Mesothelial cell of epicardium (in vitro differentiated cells): ENCODE measurements at regions not wholly inside any gene's neighbourhood (a gene's known extent, or its start where the extent isn't known, plus 50 kb on each side); places are given as distances from the start of the nearest gene placed in this dataset.

Experiments
- DNase-seq, 2 experiments: peaks; one replicate each; pipeline ENCODE4 v3.0.0; 2021; ENCODE audit warnings: low spot score in 2 of 2; ENCODE audit not compliant: unreplicated experiment in 2 of 2
- H3K27ac Mint-ChIP-seq: 2 replicates; pipeline ENCODE4 v1.8.0; 2021; ENCODE audit warnings: mixed read lengths
- H3K27me3 Mint-ChIP-seq: 2 replicates; pipeline ENCODE4 v1.8.0; 2021; ENCODE audit warnings: low read depth, mixed read lengths
- H3K36me3 Mint-ChIP-seq: 2 replicates; pipeline ENCODE4 v1.8.0; 2021; ENCODE audit warnings: mixed read lengths
- H3K4me1 Mint-ChIP-seq: 2 replicates; pipeline ENCODE4 v1.8.0; 2021; ENCODE audit warnings: mixed read lengths
- H3K4me3 Mint-ChIP-seq: 2 replicates; pipeline ENCODE4 v1.8.0; 2021; ENCODE audit warnings: mild to moderate bottlenecking, moderate library complexity, mixed read lengths
- H3K9me3 Mint-ChIP-seq: 2 replicates; pipeline ENCODE4 v1.8.0; 2021; ENCODE audit warnings: mixed read lengths
- CTCF ChIP-seq: fragments of 200-600 bp; sonication (generic); IDR thresholded peaks from one replicate; pipeline ENCODE4 v1.5.0; 2021; ENCODE audit warnings: antibody characterized with exemption; ENCODE audit not compliant: unreplicated experiment

- Mint-ChIP-seq H3K36me3 (no peaks in the 10 kb centered on the region), H3K27me3 (no peaks in the 10 kb centered on the region), H3K4me1 (peaks cover 7% of the 10 kb centered on the region), H3K9me3 (peaks cover 1% of the 10 kb centered on the region), H3K27ac (no peak overlapping the region), H3K4me3 (no peak overlapping the region)
- no peak for DNase-seq
- TF ChIP-seq CTCF = no peak
Observed at GRCh38 chr13:38099751-38100150, 230.2 kb upstream of the TRPC4 start.

- H3K36me3 Mint-ChIP-seq = peaks cover 4% of the 10 kb centered on the region
Observed at GRCh38 chr13:38093425-38093824, 223.9 kb upstream of the TRPC4 start.

DNA sequence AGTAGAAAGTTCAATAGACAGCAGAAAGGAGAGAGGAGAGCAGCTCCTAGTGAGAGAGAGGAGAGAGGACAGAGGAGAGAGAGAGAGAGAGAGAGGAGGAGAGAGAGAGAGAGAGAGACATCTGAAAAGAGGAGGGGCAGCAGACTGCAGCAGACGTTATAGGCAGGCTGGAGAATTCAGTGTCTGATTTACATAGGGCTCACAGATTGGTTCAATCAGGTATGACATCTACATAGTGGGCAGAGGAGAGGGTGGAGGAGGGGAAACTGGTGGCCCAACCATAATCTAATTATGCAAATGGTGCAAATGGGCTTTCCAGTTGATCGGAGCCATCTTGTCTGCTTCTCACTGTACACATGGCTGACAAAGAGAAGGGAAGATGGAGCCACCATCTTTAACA lies 221.3 kb upstream of the TRPC4 start:
- Mint-ChIP-seq H3K27me3 (no peaks in the 10 kb centered on the region), H3K4me1 (no peaks in the 10 kb centered on the region), H3K9me3 (peaks cover 19% of the 10 kb centered on the region), H3K4me3 (no peak overlapping the region), H3K36me3 (peaks cover 4% of the 10 kb centered on the region), H3K27ac (no peak overlapping the region)
- no peak for TF ChIP-seq CTCF
- no peak for DNase-seq

More at GRCh38 chr13:38093425-38093824, 223.9 kb upstream of the TRPC4 start:
- H3K4me3 Mint-ChIP-seq = no peak overlapping the region
- no peaks in the 10 kb centered on the region for H3K27me3 Mint-ChIP-seq
- no peak overlapping the region for H3K27ac Mint-ChIP-seq
- peaks cover 16% of the 10 kb centered on the region for H3K9me3 Mint-ChIP-seq
- no peak for TF ChIP-seq CTCF
- H3K4me1 Mint-ChIP-seq = no peaks in the 10 kb centered on the region
- DNase-seq = no peak

- H3K27ac Mint-ChIP-seq = no peak overlapping the region
- no peak for TF ChIP-seq CTCF
- no peaks in the 10 kb centered on the region for H3K36me3 Mint-ChIP-seq
- peaks cover 15% of the 10 kb centered on the region for H3K9me3 Mint-ChIP-seq
- no peak overlapping the region for H3K4me3 Mint-ChIP-seq
- no peaks in the 10 kb centered on the region for H3K4me1 Mint-ChIP-seq
- no peak for DNase-seq
- no peaks in the 10 kb centered on the region for H3K27me3 Mint-ChIP-seq
Observed at GRCh38 chr13:38086721-38087120, 217.1 kb upstream of the TRPC4 start.

- no peaks in the 10 kb centered on the region for H3K36me3 Mint-ChIP-seq
- TF ChIP-seq CTCF = no peak
Observed at GRCh38 chr13:38086013-38086412, 216.4 kb upstream of the TRPC4 start.

DNA sequence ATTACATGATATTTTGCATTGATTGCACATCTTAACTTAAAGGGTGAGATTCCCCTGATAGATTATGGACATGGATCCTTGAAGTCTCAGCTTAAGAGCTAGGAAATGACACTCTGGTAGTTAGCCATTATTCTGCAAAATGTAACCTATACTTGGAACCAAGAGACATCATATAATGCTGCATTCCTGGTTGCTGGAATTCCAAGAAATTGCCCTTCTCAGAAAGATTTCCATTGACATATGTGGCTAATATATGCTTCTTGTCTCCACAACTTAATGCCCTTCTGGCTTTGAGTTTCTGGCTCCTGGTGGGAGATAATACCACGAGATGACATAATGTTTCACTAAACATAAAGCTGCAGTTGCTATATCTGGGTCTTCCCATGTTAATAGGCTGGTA lies 204.4 kb upstream of the TRPC4 start:
- no peak for DNase-seq
- TF ChIP-seq CTCF = no peak
- H3K27me3 Mint-ChIP-seq = no peaks in the 10 kb centered on the region
- H3K9me3 Mint-ChIP-seq = peaks cover 16% of the 10 kb centered on the region
- no peak overlapping the region for H3K27ac Mint-ChIP-seq
- H3K4me3 Mint-ChIP-seq = no peak overlapping the region
- no peaks in the 10 kb centered on the region for H3K36me3 Mint-ChIP-seq
- peaks cover 4% of the 10 kb centered on the region for H3K4me1 Mint-ChIP-seq

More at GRCh38 chr13:38086013-38086412, 216.4 kb upstream of the TRPC4 start:
- Mint-ChIP-seq H3K27me3 (no peaks in the 10 kb centered on the region), H3K27ac (no peak overlapping the region), H3K4me1 (no peaks in the 10 kb centered on the region), H3K9me3 (peaks cover 22% of the 10 kb centered on the region), H3K4me3 (no peak overlapping the region)
- no peak for DNase-seq
